ENCODE measurements at regions not wholly inside any gene's neighbourhood (a gene's known extent, or its start where the extent isn't known, plus 50 kb on each side); places are given as distances from the start of the nearest gene placed in this dataset.

DNA sequence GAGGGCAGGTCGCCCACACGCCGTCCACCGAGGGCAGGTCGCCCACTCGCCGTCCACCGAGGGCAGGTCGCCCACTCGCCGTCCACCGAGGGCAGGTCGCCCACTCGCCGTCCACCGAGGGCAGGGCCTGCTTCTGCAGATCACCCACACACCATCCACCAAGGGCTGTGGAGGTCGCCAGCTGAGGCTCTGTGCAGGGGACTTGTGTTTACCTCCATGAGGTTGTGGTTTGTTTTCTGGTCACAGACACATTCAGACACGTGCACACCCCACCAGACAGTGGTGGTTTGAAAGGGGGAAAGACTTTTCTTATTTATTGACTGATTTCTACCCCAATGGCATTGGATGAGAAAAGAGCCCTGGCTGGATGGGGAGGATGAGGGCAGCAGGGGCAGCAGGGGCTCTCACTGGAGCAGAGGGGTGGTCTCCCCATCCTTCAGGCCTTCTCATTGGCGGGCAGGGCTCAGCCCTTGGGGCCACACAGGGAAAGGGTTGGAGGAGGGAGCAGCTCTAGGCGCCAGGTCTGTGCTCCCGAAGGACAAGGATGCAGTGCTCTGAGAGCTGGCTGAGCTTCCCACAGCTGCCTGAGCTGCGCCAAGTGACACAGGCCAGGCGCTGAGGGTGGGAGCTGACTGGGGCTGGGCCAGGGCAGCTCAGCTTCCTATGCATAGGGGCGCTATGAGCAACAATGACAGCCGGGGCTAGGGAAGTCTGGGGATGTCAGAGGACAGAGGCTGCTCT is 252.6 kb upstream of the B3GAT1 start:
- TF ChIP-seq POLR2A (IDR thresholded peaks at IDR 0.05; ENCODE audit: low read length): no peak
- no peak for TF ChIP-seq GATA1 (IDR thresholded peaks at IDR 0.05; ENCODE audit: low read depth, low read length)
